Right renal pelvis (tissue), 4 donors: ENCODE measurements at regions not wholly inside any gene's neighbourhood (a gene's known extent, or its start where the extent isn't known, plus 50 kb on each side); places are given as distances from the start of the nearest gene placed in this dataset.
"Not testable (repeated sequence)": the region's sequence is repeated elsewhere in the genome, so short reads cannot be mapped to it uniquely, and the experiment has no call there.

Experiments
- DNase-seq, 4 donors: peaks; one replicate each; pipeline ENCODE4 v3.0.0-alpha.2; 2013; ENCODE audit warnings: low read depth in 4 of 4, low spot score in 3 of 4, missing footprints in 1 of 4

GRCh38 chr4:173722075-173722474 lies 192.0 kb upstream of the HAND2 start:
- no peak for DNase-seq

- DNase-seq = not testable (repeated sequence)
Observed at GRCh38 chr4:173718504-173718903, 188.5 kb upstream of the HAND2 start.

GRCh38 chr4:173717581-173717980 lies 187.6 kb upstream of the HAND2 start:
- no peak for DNase-seq

- DNase-seq = no peak
Observed at GRCh38 chr4:173714456-173714855, 184.4 kb upstream of the HAND2 start.

GRCh38 chr4:173713026-173713425 lies 183.0 kb upstream of the HAND2 start:
- no peak for DNase-seq

GRCh38 chr4:173707658-173708419 lies 177.8 kb upstream of the HAND2 start:
- no peak for DNase-seq

GRCh38 chr4:173704201-173704600 lies 174.2 kb upstream of the HAND2 start:
- no peak for DNase-seq

- DNase-seq = no peak
Observed at GRCh38 chr4:173703021-173703420, 173.0 kb upstream of the HAND2 start.

GRCh38 chr4:173700650-173701049 lies 170.6 kb upstream of the HAND2 start:
- DNase-seq = no peak

GRCh38 chr4:173699841-173700475 lies 169.9 kb upstream of the HAND2 start:
- no peak for DNase-seq

- no peak for DNase-seq
Observed at GRCh38 chr4:173698557-173699262, 168.7 kb upstream of the HAND2 start.

GRCh38 chr4:173697840-173698239 lies 167.8 kb upstream of the HAND2 start:
- DNase-seq = no peak

- DNase-seq = no peak
Observed at GRCh38 chr4:173696551-173696950, 166.5 kb upstream of the HAND2 start.

- DNase-seq = no peak
Observed at GRCh38 chr4:173696011-173696410, 166.0 kb upstream of the HAND2 start.

GRCh38 chr4:173685831-173686210 lies 155.8 kb upstream of the HAND2 start:
- DNase-seq = no peak

- no peak for DNase-seq
Observed at GRCh38 chr4:173685165-173685830, 155.3 kb upstream of the HAND2 start.

GRCh38 chr4:173684223-173684622 lies 154.2 kb upstream of the HAND2 start:
- no peak for DNase-seq

GRCh38 chr4:173682609-173683008 lies 152.6 kb upstream of the HAND2 start:
- DNase-seq = no peak

- no peak for DNase-seq
Observed at GRCh38 chr4:173680278-173680677, 150.2 kb upstream of the HAND2 start.

GRCh38 chr4:173675446-173675845 lies 145.4 kb upstream of the HAND2 start:
- DNase-seq = no peak

GRCh38 chr4:173669460-173670179 lies 139.6 kb upstream of the HAND2 start:
- DNase-seq = no peak
